Transverse colon (tissue), 4 donors: ENCODE measurements at regions not wholly inside any gene's neighbourhood (a gene's known extent, or its start where the extent isn't known, plus 50 kb on each side); places are given as distances from the start of the nearest gene placed in this dataset.

Experiments used
- DNase-seq: peaks from one replicate; pipeline ENCODE4 v3.0.0-alpha.2; 2019
- H3K27ac ChIP-seq, 4 donors: fragments of 200-600 bp; sonication (generic); 2 replicates each; pipeline ENCODE4 v1.5.1; 2016 to 2018; ENCODE audit warnings: inconsistent platforms in 4 of 4
- H3K27me3 ChIP-seq: fragments of 200-600 bp; sonication (generic); 2 replicates; pipeline ENCODE4 v1.5.1; 2017; ENCODE audit warnings: inconsistent platforms
- H3K36me3 ChIP-seq, 4 donors: fragments of 200-600 bp; sonication (generic); 2 replicates each; pipeline ENCODE4 v1.5.1; 2017 to 2019; ENCODE audit warnings: inconsistent platforms in 4 of 4
- H3K4me1 ChIP-seq, 4 donors: fragments of 200-600 bp; sonication (generic); 2 replicates each; pipeline ENCODE4 v1.5.1; 2017 to 2020; ENCODE audit warnings: inconsistent platforms in 4 of 4
- H3K4me3 ChIP-seq, 4 donors: fragments of 200-600 bp; sonication (generic); 1 replicate in 1 of 4; 2 replicates in 3 of 4; pipeline versions ENCODE4 v1.5.1 to v1.6.1; 2017 to 2019; ENCODE audit warnings: inconsistent platforms in 4 of 4
- H3K9me3 ChIP-seq, 2 donors: fragments of 200-600 bp; sonication (generic); 2 replicates each; pipeline ENCODE4 v1.5.1; 2017 to 2019; ENCODE audit warnings: inconsistent platforms in 2 of 2
- CTCF ChIP-seq, 5 experiments: fragments of 200-600 bp in 3 of 5; fragments of 450-650 bp in 2 of 5; sonication (generic) in 3 of 5; IDR thresholded peaks; 1 replicate in 2 of 5; 2 replicates in 3 of 5; pipeline ENCODE4 v1.5.1; 2016 to 2017; ENCODE audit warnings: antibody characterized with exemption in 5 of 5, inconsistent platforms in 3 of 5, mild to moderate bottlenecking in 2 of 5, moderate library complexity in 1 of 5
- EP300 ChIP-seq: sonication (generic); formaldehyde crosslinking; IDR thresholded peaks from one replicate; pipeline ENCODE4 v1.6.1; 2017; ENCODE audit warnings: antibody characterized with exemption, low read depth
- POLR2A ChIP-seq: fragments of 450-650 bp; IDR thresholded peaks from one replicate; pipeline ENCODE4 v1.6.1; 2016; ENCODE audit warnings: antibody characterized with exemption, mild to moderate bottlenecking, moderate library complexity
- POLR2AphosphoS5 ChIP-seq, 3 donors: sonication (generic); formaldehyde crosslinking; IDR thresholded peaks; one replicate each; pipeline ENCODE4 v1.6.1; 2016; ENCODE audit warnings: antibody characterized with exemption in 3 of 3
- WGBS, 2 donors: methylation state at CpG; one replicate each; pipeline ENCODE4 v1.1.5; 2018; ENCODE audit warnings: low coverage in 1 of 2; 5-methylcytosine and 5-hydroxymethylcytosine counted together
- in situ Hi-C, 4 donors: fragments of 200-750 bp; cut with MboI; loops; one replicate each; pipeline versions ENCODE4 v1.15.0 to v1.15.1; 2017; ENCODE audit warnings: low sequenced_read_pairs in 3 of 4, low pct_ligation_motif_present in 1 of 4, low pct_unique_long_range_greater_than_20kb in 1 of 4
- intact Hi-C: fragments of 100-400 bp; cut with DNase I; formaldehyde crosslinking; loops from one replicate; pipeline ENCODE4 v1.15.1; 2023; ENCODE audit warnings: low total_unique reads

GRCh38 chr16:86632206-86632605 is 53.9 kb downstream of the FOXL1 start:
- in situ Hi-C loops (no loop called here), intact Hi-C loops (no loop called here)
- DNase-seq, result no peak
- TF ChIP-seq POLR2A, result no peak
- no peak for TF ChIP-seq CTCF (IDR thresholded peaks at IDR 0.05)
- no peak for TF ChIP-seq EP300
- no peak for TF ChIP-seq POLR2AphosphoS5 (IDR thresholded peaks at IDR 0.05)
- H3K27me3 ChIP-seq, result no peaks in the 10 kb centered on the region
- H3K4me3 ChIP-seq, result no peak overlapping the region
- H3K4me1 ChIP-seq, result no peaks in the 10 kb centered on the region
- H3K27ac ChIP-seq, result no peak overlapping the region
- H3K36me3 ChIP-seq, result no peaks in the 10 kb centered on the region
- 88% methylated on average over 16 of the region's 16 CpGs; no CpG with 5 or more reads in 1 of the 2 donors for WGBS, 2 donors
- H3K9me3 ChIP-seq, result no peaks in the 10 kb centered on the region

- Histone ChIP-seq H3K9me3 (no peaks in the 10 kb centered on the region), H3K36me3 (no peaks in the 10 kb centered on the region), H3K27ac (no peak overlapping the region), H3K4me3 (no peak overlapping the region), H3K4me1 (no peaks in the 10 kb centered on the region), H3K27me3 (no peaks in the 10 kb centered on the region)
- 81 to 86% methylated on average over 8 of the region's 8 CpGs for WGBS, 2 donors
- intact Hi-C loops (no loop called here), in situ Hi-C loops (no loop called here)
- no peak for DNase-seq
- TF ChIP-seq POLR2AphosphoS5 (IDR thresholded peaks at IDR 0.05) (no peak), EP300 (no peak), POLR2A (no peak), CTCF (IDR thresholded peaks at IDR 0.05) (no peak)
Measured at GRCh38 chr16:86632944-86633343, 54.6 kb downstream of the FOXL1 start.

- Histone ChIP-seq H3K4me1 (no peaks in the 10 kb centered on the region), H3K9me3 (no peaks in the 10 kb centered on the region), H3K27me3 (no peaks in the 10 kb centered on the region), H3K27ac (no peak overlapping the region), H3K36me3 (no peaks in the 10 kb centered on the region), H3K4me3 (no peak overlapping the region)
- no peak for DNase-seq
- 88 to 100% methylated on average over 1 of the region's 1 CpG for WGBS, 2 donors
- in situ Hi-C loops (no loop called here), intact Hi-C loops (no loop called here)
- TF ChIP-seq POLR2AphosphoS5 (IDR thresholded peaks at IDR 0.05) (no peak), POLR2A (no peak), CTCF (IDR thresholded peaks at IDR 0.05) (no peak), EP300 (no peak)
Measured at GRCh38 chr16:86634292-86634691, 55.9 kb downstream of the FOXL1 start.

GRCh38 chr16:86635176-86635876 is 57.0 kb downstream of the FOXL1 start:
- intact Hi-C loops (no loop called here), in situ Hi-C loops (no loop called here)
- no peaks in the 10 kb centered on the region for H3K9me3 ChIP-seq
- TF ChIP-seq CTCF (IDR thresholded peaks at IDR 0.05) (no peak), POLR2AphosphoS5 (IDR thresholded peaks at IDR 0.05) (no peak), POLR2A (no peak), EP300 (no peak)
- H3K27me3 ChIP-seq, result no peaks in the 10 kb centered on the region
- H3K36me3 ChIP-seq, result no peaks in the 10 kb centered on the region
- no peak overlapping the region for H3K27ac ChIP-seq
- H3K4me1 ChIP-seq, result no peaks in the 10 kb centered on the region
- no peak overlapping the region for H3K4me3 ChIP-seq
- WGBS, 2 donors, result 70 to 78% methylated on average over 8 to 9 of the region's 9 CpGs
- DNase-seq, result no peak
